H9 (cell line): ENCODE measurements at regions not wholly inside any gene's neighbourhood (a gene's known extent, or its start where the extent isn't known, plus 50 kb on each side); places are given as distances from the start of the nearest gene placed in this dataset.

ENCODE experiments used
- DNase-seq: peaks from one replicate; pipeline ENCODE4 v3.0.0-alpha.2; 2017
- H2AFZ ChIP-seq: one replicate; pipeline ENCODE4 v1.6.1; 2013; ENCODE audit warnings: mild to moderate bottlenecking, low read length, control low read depth, moderate library complexity
- H2AK5ac ChIP-seq: 2 replicates; pipeline ENCODE4 v1.6.1; 2013; ENCODE audit warnings: low read length, control low read depth, mixed read lengths; ENCODE audit not compliant: insufficient read length
- H2BK120ac ChIP-seq: one replicate; pipeline ENCODE4 v1.6.1; 2013; ENCODE audit warnings: low read depth, mild to moderate bottlenecking, low read length, control low read depth, inconsistent platforms; ENCODE audit not compliant: poor library complexity, severe bottlenecking
- H2BK12ac ChIP-seq: 2 replicates; pipeline ENCODE4 v1.6.1; 2013; ENCODE audit warnings: low read length, control low read depth, mixed read lengths, low read depth; ENCODE audit not compliant: insufficient read length
- H2BK15ac ChIP-seq: 2 replicates; pipeline ENCODE4 v1.6.1; 2013; ENCODE audit warnings: low read depth, low read length, control low read depth
- H2BK20ac ChIP-seq: one replicate; pipeline ENCODE4 v1.6.1; 2013; ENCODE audit warnings: low read depth, mild to moderate bottlenecking, low read length, control low read depth, inconsistent platforms; ENCODE audit not compliant: poor library complexity, severe bottlenecking
- H2BK5ac ChIP-seq: 2 replicates; pipeline ENCODE4 v1.6.1; 2013; ENCODE audit warnings: low read length, control low read depth, mixed read lengths; ENCODE audit not compliant: insufficient read length
- H3K14ac ChIP-seq: 2 replicates; pipeline ENCODE4 v1.6.1; 2013; ENCODE audit warnings: low read length, control low read depth; ENCODE audit not compliant: insufficient read depth
- H3K18ac ChIP-seq: 2 replicates; pipeline ENCODE4 v1.6.1; 2013; ENCODE audit warnings: low read depth, mild to moderate bottlenecking, mixed read lengths, low read length, control low read depth; ENCODE audit not compliant: insufficient read length
- H3K23ac ChIP-seq: 2 replicates; pipeline ENCODE4 v1.6.1; 2013; ENCODE audit warnings: low read length, control low read depth, mixed read lengths, low read depth; ENCODE audit not compliant: insufficient read length
- H3K23me2 ChIP-seq: 2 replicates; pipeline ENCODE4 v1.6.1; 2013; ENCODE audit warnings: low read depth, mild to moderate bottlenecking, mixed read lengths, low read length, control low read depth; ENCODE audit not compliant: insufficient read length, poor library complexity, severe bottlenecking
- H3K27ac ChIP-seq: 2 replicates; pipeline ENCODE4 v1.5.1; 2013; ENCODE audit warnings: low read length, control low read depth, mixed read lengths, low read depth; ENCODE audit not compliant: insufficient read length
- H3K27me3 ChIP-seq: 2 replicates; pipeline ENCODE4 v1.6.1; 2013; ENCODE audit warnings: low read length, control low read depth, inconsistent platforms; ENCODE audit not compliant: insufficient read depth
- H3K4ac ChIP-seq: 2 replicates; pipeline ENCODE4 v1.6.1; 2013; ENCODE audit warnings: low read depth, mild to moderate bottlenecking, control low read depth, inconsistent platforms, low read length, moderate library complexity
- H3K4me1 ChIP-seq: 2 replicates; pipeline ENCODE4 v1.6.1; 2013; ENCODE audit warnings: low read length, control low read depth, inconsistent platforms; ENCODE audit not compliant: insufficient read depth
- H3K4me2 ChIP-seq: 2 replicates; pipeline ENCODE4 v1.6.1; 2013; ENCODE audit warnings: low read length, control low read depth, mixed read lengths; ENCODE audit not compliant: insufficient read length, insufficient read depth
- H3K56ac ChIP-seq: 2 replicates; pipeline ENCODE4 v1.6.1; 2013; ENCODE audit warnings: low read depth, mild to moderate bottlenecking, mixed read lengths, low read length, control low read depth; ENCODE audit not compliant: insufficient read length
- H3K79me1 ChIP-seq: 2 replicates; pipeline ENCODE4 v1.6.1; 2013; ENCODE audit warnings: low read depth, mild to moderate bottlenecking, moderate library complexity, low read length, control low read depth, inconsistent platforms; ENCODE audit not compliant: insufficient read depth, poor library complexity, severe bottlenecking
- H3K79me2 ChIP-seq: 2 replicates; pipeline ENCODE4 v1.6.1; 2013; ENCODE audit warnings: low read length, control low read depth, inconsistent platforms; ENCODE audit not compliant: insufficient read depth
- H3K9ac ChIP-seq: 2 replicates; pipeline ENCODE4 v1.6.1; 2013; ENCODE audit warnings: low read length, control low read depth, mixed read lengths; ENCODE audit not compliant: insufficient read length; ENCODE audit errors: extremely low read depth
- H3K9me3 ChIP-seq: one replicate; pipeline ENCODE4 v1.6.1; 2013; ENCODE audit warnings: low read depth, low read length, inconsistent platforms; ENCODE audit not compliant: control insufficient read depth
- H3T11ph ChIP-seq: one replicate; pipeline ENCODE4 v1.6.1; 2013; ENCODE audit warnings: mild to moderate bottlenecking, low read length, control low read depth, inconsistent platforms
- H4K20me1 ChIP-seq: one replicate; pipeline ENCODE4 v1.6.1; 2013; ENCODE audit not compliant: control insufficient read depth, insufficient read length, insufficient read depth
- H4K5ac ChIP-seq: 2 replicates; pipeline ENCODE4 v1.6.1; 2013; ENCODE audit warnings: low read depth, mild to moderate bottlenecking, mixed read lengths, low read length, control low read depth; ENCODE audit not compliant: insufficient read length
- H4K8ac ChIP-seq: replicated peaks from 2 replicates; pipeline ENCODE4 v1.6.1; 2013; ENCODE audit warnings: low read length, control low read depth, mixed read lengths, low read depth; ENCODE audit not compliant: insufficient read length
- H4K91ac ChIP-seq: 2 replicates; pipeline ENCODE4 v1.6.1; 2013; ENCODE audit warnings: low read depth, mild to moderate bottlenecking, moderate library complexity, mixed read lengths, low read length, control low read depth; ENCODE audit not compliant: insufficient read length
- H3K27ac Mint-ChIP-seq, 3 experiments: 2 replicates in 2 of 3; 3 replicates in 1 of 3; pipeline ENCODE4 v1.8.0; 2020 to 2021; ENCODE audit warnings: mixed read lengths in 3 of 3, mild to moderate bottlenecking in 1 of 3, moderate library complexity in 1 of 3
- H3K27me3 Mint-ChIP-seq: 2 replicates; pipeline ENCODE4 v1.8.0; 2021; ENCODE audit warnings: low read depth, mild to moderate bottlenecking, moderate library complexity, mixed read lengths
- H3K36me3 Mint-ChIP-seq, 3 experiments: 2 replicates in 2 of 3; 3 replicates in 1 of 3; pipeline ENCODE4 v1.8.0; 2020 to 2021; ENCODE audit warnings: low read depth in 3 of 3, mixed read lengths in 3 of 3; ENCODE audit not compliant: insufficient read depth in 1 of 3
- H3K4me1 Mint-ChIP-seq, 2 experiments: 2 replicates each; pipeline ENCODE4 v1.8.0; 2020; ENCODE audit warnings: mixed read lengths in 2 of 2
- H3K4me3 Mint-ChIP-seq, 2 experiments: 2 replicates in 1 of 2; 3 replicates in 1 of 2; pipeline ENCODE4 v1.8.0; 2020 to 2021; ENCODE audit warnings: mild to moderate bottlenecking in 2 of 2, mixed read lengths in 2 of 2, moderate library complexity in 1 of 2
- H3K9me3 Mint-ChIP-seq, 2 experiments: 2 replicates in 1 of 2; 3 replicates in 1 of 2; pipeline ENCODE4 v1.8.0; 2020; ENCODE audit warnings: mild to moderate bottlenecking in 2 of 2, mixed read lengths in 2 of 2, moderate library complexity in 1 of 2
- CTCF ChIP-seq: fragments of 200-600 bp; sonication (generic); conservative IDR thresholded peaks from 3 replicates; pipeline ENCODE4 v1.8.0; 2021; ENCODE audit warnings: antibody characterized with exemption, mild to moderate bottlenecking
- WGBS: extraction: QIAGEN DNeasy Blood & Tissue Kit; methylation state at CpG from one replicate; pipeline ENCODE4 v1.1.7; 2013; ENCODE audit warnings: missing lambda C conversion rate, low lambda C conversion rate, mixed read lengths; ENCODE audit not compliant: insufficient read length; ENCODE audit errors: extremely low coverage; 5-methylcytosine and 5-hydroxymethylcytosine counted together

- Histone ChIP-seq H2BK5ac (no peak overlapping the region), H2BK20ac (no peak overlapping the region), H3K14ac (no peak overlapping the region), H3K79me1 (no peaks in the 10 kb centered on the region), H2AFZ (no peak overlapping the region), H3K79me2 (no peaks in the 10 kb centered on the region), H3K9me3 (no peaks in the 10 kb centered on the region), H3K56ac (no peak overlapping the region), H3T11ph (no peak overlapping the region), H2BK120ac (no peak overlapping the region), H3K4me2 (no peak overlapping the region), H4K91ac (no peak overlapping the region), H3K23me2 (no peaks in the 10 kb centered on the region), H2BK15ac (no peak overlapping the region), H4K20me1 (no peaks in the 10 kb centered on the region), H3K23ac (no peak overlapping the region), H3K4ac (no peak overlapping the region), H3K9ac (no peak overlapping the region), H3K27me3 (no peaks in the 10 kb centered on the region; the same call in 1 of the 2 replicates), H3K4me1 (no peaks in the 10 kb centered on the region), H2BK12ac (no peak overlapping the region), H2AK5ac (no peak overlapping the region), H4K8ac (no peak overlapping the region), H4K5ac (no peak overlapping the region), H3K18ac (no peak overlapping the region), H3K27ac (no peak overlapping the region)
- Mint-ChIP-seq H3K36me3 (no peaks in the 10 kb centered on the region), H3K27me3 (peaks cover 2% of the 10 kb centered on the region; the same call in 1 of the 2 replicates), H3K4me1 (no peaks in the 10 kb centered on the region), H3K27ac (no peak overlapping the region), H3K9me3 (no peaks in the 10 kb centered on the region; a peak in 1 of 5 replicates), H3K4me3 (no peak overlapping the region)
- TF ChIP-seq CTCF = peak; percentile 77
- WGBS = no CpG with 5 or more reads among the region's 1 CpG
- DNase-seq = no peak
Observed at GRCh38 chr2:105521176-105521575, 122.3 kb upstream of the FHL2 start.
